ENCODE measurements at regions not wholly inside any gene's neighbourhood (a gene's known extent, or its start where the extent isn't known, plus 50 kb on each side); places are given as distances from the start of the nearest gene placed in this dataset.

DNA sequence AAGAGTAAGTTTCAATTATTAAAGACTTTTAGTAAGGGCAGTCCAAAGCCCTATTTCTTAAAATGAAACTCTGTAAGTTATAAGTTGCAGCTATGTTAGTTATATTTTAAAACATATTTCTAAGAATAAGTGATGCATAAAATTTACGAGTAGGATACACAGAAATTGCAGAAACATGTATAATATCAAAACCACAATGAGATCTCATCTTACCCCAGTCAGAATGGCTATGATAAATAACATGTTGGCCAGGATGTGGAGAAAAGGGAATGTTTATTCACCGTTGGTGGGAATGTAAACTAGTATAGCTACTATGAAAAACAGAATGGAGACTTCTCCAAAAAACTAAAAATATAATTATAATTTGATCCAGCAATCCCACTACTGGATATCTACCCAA lies 201.2 kb downstream of the CBLN2 start:
- DNase-seq = no peak

DNA sequence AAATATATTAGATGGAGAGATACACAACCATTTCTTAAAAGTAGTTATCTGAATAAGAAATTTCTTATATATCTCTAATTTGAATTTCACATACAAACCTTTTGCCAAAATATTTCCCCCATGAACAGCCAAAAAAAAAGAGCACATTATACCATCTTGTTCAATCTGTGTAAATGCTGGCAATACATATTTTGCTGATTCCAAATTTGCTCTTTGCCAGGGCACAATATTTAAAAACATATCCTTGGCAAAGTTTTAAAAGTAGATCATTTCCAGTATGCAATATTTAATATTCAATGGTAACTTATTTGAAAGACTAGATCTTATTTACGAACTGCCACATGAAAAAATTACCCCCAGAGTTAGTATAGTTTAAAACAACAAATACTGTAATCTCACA lies 204.2 kb downstream of the CBLN2 start:
- DNase-seq = no peak

DNA sequence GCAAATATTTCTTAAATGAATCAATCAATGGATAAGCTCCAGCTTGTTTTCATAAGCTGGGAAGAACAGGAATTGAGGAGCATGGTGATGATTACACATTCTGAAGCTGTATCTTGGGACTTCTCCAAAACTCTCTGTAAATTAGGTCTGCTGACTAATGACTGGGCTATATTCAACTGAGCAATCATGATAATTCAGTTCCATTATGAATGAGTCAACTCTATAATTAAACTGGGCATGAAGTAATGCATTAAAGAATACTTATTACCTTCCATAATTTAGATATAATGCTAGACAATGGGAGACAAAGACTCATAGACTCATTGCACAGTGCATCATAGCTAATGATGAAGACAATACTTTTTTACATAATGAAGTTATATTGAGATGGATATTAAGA lies 207.4 kb downstream of the CBLN2 start:
- no peak for DNase-seq

DNA sequence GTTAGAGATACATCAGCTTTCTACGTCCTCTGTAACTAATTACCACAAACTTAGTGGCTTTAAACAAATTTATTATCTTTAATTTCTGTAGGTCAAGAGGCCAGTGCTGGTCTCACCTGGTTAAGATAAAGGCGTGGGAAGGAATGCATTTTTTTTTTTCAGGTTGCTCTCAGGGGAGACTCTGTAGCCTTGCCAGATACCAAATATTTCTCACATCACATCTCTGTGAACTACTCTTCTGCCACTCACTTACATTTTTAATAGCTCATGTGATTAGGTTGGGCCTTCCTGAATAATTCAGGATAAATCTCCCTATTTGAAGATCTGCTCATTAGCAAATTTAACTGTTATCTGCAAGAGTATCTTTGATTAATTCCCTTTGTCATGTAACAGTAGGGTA lies 214.6 kb downstream of the CBLN2 start:
- DNase-seq = no peak

DNA sequence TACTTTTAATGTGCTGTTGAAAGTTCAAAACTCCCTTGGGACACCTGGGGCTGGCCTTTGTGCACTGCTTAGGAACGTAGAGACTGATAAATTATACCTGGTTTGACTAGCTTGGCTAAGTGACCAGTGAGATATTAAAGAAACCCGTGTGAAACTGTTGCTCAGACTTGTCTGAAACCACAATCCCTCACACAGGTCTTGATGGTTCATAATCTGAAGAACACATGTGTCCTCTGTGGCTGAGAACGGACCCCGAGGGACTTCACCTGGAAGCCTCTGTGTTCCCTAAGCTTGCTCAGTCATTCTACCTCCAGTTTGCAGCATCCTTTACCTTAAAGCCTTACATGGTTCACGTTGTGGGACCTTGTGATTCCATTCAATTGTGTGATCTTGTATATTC lies 218.8 kb downstream of the CBLN2 start:
- no peak for DNase-seq

DNA sequence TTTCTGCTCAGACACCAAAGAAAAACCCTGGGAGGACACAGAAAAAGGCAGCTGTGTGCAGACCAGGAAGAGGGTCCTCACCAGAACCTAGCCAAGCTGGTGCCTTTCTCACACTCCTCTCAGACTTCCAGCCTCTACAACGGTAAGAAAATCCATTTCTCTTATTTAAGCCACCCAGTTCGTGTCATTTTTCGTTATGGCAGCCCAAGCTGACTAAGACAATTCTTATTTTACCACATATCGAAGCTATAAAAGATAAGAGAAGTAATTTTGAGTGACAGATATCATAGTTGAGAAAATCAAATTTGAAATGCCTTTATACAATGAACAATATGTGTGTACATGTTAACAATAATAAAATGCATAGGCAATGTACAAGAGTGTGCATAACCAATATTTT lies 219.5 kb downstream of the CBLN2 start:
- DNase-seq = no peak

DNA sequence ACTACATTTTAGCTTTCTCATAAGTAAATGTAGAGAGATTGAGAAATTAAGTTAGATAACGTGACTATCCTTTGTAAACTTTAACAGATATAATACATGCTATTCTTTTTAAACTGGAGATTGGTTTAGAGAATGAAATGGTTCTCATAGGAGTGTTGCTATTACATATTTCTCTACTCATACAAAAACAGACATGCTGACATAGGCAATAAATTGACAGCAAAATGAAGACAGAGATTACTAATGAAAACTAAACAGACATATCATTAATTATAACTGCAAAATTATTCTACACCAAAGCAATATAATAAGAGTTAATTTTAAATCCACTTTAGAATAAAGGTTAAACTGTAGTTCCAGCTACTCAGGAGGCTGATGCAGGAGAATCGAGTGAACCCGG lies 227.6 kb downstream of the CBLN2 start:
- no peak for DNase-seq

DNA sequence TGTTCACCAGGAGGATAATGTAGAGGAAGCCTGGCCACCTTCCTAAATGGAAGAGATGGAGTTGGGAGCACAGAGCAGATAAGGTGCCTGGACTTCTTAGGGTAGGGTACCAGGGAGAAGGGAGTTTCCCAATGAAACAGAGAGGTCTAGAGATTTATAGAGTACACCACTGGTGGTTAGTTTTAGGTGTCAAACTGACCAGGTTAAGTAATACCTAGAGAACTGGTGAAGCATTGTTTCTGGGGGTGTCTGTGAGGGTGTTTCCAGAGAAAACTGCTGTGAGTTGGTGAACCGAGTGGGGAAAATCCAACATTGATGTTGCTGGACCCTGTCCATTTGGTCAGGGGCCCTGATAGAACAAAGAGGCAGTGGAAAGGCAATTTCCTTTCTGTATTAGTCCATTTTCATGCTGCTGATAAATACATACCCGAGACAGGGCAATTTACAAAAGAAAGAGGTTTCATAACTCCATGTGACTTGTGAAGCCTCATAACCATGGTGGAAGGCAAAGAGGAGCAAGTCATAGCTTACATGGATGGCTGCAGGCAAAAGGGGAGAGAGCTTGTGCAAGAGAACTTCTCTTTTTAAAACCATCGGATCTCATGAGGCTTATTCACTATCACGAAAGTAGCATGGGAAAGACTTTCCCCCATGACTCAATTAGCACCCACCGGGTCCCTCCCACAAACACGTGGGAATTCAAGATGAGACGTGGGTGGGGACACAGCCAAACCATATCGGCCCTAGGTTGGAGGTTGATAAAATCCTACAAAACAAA lies 260.8 kb downstream of the CBLN2 start:
- DNase-seq = no peak

DNA sequence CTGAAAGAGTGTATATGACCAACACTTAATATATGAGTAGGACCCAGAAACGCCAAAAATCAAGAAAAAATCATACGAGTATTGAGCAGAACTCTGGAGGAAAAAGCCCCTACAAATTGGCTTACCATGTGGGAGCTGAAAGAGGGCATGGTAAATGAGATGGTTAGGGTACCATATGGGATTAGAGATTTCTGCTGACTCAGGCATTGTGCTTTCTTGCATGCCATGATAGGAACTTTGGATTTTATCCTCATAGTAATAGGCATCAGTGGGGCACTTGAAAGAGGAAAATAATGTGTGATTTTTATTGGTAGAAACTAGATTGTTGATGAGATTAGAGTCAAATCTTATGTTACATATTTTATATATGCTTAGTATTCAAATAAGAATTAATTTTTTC lies 271.1 kb downstream of the CBLN2 start:
- DNase-seq = no peak

DNA sequence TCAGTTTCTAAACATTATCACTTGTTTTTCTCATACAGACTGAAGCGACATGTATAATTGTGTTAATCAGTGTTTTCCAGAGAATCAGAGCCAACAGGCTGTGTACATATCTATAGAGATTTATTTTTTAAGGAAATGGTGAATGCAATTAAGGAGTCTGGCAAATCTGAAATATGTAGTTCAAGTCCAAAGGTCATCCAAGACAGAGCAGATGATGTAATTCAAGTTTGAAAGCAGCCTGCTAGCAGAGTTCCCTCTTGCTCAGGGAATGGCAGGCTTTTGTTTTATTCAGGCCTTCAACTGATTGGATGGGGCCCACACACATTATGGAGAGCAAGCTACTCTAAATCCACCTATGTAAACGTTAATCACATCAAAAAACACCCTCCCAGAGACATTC lies 282.6 kb downstream of the CBLN2 start:
- no peak for DNase-seq

DNA sequence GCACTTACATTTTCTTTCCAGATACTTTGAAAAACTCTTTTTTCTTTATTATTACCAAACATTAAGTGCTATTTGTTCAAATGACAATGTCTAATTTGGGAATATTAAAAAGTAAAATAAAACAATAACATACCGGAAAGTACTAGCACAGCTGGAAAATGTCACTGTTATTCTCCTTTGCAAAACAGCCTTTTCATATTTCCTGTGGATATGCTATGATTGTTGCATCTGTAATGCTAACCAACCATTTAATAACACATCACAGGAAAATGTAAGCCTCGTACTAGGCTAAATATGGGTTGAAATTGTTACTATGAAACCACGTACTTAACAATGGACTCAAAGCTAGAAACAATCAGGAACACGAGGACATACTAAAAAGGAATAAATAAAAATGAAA lies 298.1 kb downstream of the CBLN2 start:
- DNase-seq = no peak

DNA sequence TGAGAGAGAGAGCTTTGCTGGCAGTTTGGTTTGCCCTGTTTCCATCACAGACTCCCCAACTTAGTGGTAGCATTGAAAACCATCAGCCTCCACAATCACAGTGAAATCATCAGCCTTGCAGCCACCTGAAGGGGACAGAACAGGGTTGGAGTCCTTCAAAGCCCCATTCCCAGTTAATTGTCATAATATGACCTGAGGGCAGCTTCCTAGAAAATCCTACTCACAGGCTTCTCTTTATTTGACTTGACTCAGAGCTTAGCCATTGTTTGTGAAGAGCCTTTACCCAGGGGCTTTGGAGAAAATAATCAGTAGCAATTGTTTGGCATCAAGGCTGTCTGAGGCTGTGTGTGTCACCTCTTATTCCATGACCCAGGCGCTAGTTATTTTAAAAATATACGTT lies 308.7 kb downstream of the CBLN2 start:
- DNase-seq = no peak

DNA sequence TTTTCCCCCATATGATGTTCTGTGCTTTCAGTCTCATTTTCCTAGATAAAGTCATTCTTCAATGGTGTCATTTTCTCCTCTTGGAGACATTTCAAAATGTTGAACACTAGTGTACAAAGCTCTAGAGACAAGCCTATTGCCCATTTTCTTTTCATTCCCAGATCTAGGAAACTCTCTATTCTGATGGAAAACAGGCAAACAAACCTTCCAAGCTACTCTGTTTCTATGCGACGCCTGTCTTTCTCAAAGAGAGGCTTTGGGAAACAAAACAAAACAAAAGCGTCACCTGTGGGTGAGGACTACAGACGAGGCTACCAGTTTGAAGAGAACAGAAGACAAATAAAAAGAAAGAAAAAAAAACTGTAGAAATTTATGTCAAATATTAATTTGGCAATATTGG lies 311.0 kb downstream of the CBLN2 start:
- DNase-seq = no peak

DNA sequence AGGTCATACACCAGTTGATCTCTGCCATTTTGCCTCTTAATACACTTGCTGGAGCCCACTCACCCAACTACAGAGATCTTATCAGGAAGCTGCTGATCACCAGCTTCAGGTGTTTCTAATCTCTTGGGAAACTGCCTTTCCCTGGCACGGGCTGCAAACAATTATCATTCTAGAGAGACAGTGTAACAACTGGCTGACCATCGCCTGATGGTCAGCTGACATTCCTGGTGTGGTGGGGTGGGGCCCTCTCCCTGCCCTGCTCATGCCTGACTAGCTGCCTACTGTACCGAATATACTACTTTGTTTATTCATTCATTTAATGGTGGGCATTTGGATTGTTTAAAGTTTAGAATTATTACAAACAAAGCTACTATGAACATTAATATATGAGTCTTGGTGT lies 311.5 kb downstream of the CBLN2 start:
- DNase-seq = no peak

DNA sequence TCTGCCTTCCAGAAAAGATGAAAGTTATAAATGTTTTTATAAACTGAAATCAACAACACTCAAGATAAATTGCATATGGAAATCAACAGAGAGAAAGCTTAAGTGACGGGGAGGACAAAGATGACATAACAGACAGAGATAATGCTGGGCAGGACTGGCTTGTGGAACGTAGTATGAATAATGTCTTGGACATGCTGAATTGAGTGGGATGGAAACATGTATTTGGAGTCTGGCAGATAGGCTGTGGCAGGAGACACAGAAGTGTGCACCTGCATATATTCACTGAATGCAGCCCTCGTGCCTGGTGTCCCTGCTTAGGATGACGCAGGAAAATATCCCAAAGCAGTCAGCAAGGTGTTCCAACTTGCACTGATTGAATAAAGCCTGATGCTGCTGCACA lies 318.2 kb downstream of the CBLN2 start:
- DNase-seq = no peak

DNA sequence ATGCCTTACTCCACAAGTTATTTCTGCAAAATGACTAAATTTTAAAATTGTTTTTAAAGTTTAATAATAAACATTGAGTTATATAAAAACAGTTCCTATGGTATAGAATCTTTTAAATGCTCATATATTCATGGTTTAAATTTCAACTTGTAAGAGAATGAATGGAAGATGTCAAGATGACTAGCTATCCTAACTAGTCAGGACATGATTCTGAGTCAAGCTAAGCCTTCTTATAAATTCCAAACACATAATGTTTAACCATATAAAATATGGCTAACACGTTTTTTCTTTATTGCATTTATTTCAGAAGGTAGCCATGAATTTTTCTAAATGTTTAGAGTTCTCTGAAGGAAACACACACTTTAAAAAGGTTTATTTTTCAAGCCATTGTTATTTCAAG lies 320.4 kb downstream of the CBLN2 start:
- no peak for DNase-seq

DNA sequence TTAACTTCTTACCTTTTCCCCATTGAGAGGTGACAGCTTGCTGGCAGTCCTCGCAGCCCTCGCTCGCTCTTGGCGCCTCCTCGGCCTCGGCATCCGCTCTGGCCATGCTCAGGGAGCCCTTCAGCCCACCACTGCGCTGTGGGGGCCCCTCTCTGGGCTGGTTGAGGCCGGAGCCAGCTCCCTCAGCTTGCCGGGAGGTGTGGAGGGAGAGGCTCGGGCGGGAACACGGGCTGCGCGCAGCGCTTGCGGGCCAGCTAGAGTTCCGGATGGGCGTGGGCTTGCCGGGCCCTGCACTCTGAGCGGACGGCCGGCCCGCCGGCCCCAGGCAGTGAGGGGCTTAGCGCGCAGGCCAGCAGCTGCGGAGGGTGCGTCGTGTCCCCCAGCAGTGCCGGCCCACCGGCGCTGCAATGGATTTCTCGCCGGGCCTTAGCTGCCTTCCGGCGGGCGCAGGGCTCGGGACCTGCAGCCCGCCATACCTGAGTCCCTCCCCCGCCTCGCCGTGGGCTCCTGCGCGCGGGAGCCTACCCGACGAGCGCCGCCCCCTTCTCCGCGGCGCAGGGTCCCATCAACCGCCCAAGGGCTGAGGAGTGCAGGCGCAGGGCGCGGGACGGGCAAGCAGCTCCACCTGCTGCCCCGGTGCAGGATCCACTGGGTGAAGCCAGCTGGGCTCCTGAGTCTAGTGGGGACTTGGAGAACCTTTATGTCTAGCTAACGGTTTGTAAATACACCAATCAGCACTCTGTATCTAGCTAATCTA lies 335.0 kb downstream of the CBLN2 start:
- no peak for DNase-seq

DNA sequence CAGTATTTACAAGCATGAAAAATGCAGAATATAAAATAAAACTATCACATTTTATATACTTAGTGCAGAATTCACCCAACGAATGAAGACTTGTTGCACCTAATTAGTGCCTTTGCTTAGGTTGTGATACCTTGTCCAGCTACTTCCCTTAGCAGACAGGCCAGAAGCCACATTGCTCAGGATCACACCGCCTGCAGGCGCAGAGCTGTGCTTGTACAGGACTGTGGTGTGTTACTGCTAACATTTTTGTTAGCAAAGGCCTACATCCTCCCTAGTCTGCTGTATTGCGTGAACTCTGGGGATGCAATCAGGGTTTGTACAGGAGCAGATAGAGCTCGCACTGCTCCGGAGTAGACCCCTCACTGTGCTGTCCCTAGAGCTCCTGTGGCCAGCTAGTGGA lies 336.9 kb downstream of the CBLN2 start:
- no peak for DNase-seq

DNA sequence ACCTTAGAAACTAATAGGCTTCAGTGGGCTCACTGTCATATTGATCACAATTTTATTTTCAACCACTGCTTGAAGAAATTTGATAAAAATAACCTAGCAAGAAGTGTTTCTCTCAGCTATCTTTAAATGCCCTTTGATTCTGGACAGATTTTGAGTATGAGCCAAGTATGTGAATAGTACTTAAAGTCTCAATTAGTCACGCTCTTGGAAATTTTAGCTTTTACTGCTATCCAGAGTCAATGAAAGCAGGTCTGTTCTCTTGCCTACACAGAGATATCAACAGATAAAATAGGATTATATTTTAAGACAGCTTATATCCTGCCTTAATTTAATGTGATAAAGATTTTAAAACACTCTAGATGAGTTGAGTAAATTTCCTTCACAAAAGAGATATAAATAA lies 337.3 kb downstream of the CBLN2 start:
- DNase-seq = no peak

DNA sequence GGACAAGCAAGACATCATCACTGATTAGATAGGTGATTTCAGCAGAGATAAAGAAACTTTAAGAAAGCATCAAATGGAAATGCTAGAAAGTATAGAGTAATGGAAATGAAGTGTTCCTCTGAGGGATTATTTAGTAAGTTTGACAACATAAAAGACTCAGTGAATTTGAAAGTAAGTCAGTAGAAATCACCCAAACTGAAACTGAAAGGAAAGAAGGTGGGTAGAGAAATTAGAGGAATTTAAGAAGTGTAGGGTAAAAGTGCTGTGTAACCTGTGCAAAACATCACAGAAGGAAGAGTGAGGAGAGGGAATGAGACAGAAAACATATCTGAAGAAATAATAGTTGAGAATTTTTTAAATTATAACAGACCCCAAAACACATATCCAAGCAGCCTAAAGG lies 343.1 kb downstream of the CBLN2 start:
- DNase-seq = no peak

DNA sequence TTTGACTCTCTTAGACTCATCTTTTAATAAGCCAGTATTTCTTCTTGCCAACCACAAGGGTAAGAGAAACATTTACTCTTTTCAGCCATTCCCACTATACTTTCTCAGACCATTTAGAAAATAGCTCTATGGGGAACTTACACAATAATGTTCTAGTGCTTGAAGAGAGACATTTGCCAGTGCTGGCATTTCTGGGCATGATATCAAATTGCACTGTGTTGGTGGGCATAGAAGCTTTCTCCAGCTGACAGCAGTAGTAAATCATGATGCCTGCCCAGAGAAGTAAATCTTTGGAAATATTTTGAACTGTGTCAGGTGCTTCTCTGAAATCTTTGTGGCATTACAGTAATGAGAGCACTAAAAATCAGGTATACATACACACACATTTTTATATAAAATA lies 346.6 kb downstream of the CBLN2 start:
- DNase-seq = no peak

DNA sequence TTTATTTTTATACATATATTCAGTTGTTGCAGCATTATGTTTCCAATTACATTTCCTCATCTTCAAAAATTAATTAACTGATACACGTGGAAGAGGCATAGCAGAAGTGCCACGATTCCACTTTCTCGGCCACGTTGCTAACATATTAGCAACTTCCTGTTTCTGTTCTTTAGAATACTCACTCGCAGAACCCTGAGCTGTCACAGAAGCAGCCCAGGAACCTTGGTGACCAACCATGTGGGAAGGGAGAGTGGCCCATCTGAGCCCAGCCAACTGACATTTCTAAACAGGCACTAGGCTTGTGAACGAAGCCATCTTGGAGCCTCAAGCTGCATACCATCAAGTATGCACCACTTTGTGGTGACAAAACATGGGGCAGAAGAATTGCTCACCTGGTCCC lies 350.1 kb downstream of the CBLN2 start:
- no peak for DNase-seq

DNA sequence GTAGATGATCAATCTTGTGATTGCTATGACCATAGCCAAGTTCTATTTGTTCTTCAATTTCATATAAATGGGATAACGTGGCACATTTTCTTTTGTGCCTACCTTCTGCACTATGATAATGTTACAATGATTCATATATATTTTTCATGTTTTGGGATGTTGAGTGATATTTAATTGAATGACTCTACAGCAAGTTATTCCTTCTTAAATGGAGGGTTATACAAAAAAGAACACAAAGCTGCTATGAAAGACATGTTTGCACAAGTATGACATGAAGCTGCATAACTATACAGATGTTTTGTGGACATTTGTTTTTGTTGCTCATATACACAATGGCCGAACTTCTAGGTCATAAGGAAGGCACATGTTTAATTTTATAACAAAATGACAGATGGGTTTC lies 356.2 kb downstream of the CBLN2 start:
- no peak for DNase-seq

DNA sequence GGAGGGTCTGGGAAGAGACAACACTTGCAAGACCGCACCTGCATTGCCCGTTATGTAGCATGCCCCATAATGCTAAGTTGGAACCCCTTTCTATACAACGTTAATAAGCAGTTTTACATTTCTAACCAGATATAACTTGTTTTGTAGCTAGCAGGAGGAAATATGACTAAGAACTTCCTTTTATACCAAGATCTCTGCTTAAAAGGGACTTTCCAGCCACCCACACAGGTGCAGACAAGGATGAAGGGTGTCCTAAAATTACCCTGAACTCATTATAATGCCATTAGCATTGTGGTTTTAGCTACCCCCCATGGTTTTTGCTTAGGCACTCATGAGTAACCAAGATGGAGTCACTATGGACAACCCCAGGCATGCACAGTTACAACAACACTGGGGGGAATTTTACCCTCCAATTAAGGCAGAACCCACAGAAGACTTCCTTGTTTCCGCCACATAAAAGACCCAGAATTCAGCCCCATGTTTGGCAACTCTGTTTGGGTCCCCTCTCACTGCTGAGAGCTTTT lies 362.8 kb downstream of the CBLN2 start:
- DNase-seq = no peak

DNA sequence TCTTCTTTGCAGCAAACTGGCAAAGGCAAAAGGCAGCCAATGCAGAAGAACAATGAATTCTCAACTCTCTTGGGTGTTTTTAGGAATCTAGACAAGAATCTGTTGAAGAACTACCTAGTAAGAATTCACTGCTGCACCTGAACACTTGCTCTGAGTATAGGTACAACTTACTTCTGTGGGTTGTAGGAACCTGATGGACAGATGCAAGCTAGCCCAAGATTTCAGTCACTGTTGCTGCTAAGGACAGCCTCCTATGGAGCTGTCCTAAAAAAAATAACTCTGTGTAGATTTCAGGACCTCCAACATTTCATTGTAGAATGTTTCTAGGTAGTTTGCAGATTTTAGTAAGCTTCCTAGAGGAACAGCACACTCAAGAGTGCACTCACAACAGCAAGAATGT lies 363.5 kb downstream of the CBLN2 start:
- no peak for DNase-seq
